IMR-90 (cell line): ENCODE measurements at regions not wholly inside any gene's neighbourhood (a gene's known extent, or its start where the extent isn't known, plus 50 kb on each side); places are given as distances from the start of the nearest gene placed in this dataset.

Source experiments
- ATAC-seq: fragments of 200-7000 bp; cut with Tn5 transposase; 2 replicates; pipeline ENCODE4 v1.9.1; 2020; ENCODE audit warnings: low read depth, mild to moderate bottlenecking, moderate library complexity
- BruUV-seq: library from RNA; stranded (reverse); fragments of 400-500 nt; replicated peaks from 2 replicates; lab custom pipeline; 2021; lab: Mats Ljungman, UMichigan
- CTCF ChIA-PET: fragments of 300-600 bp; formaldehyde crosslinking; extraction: SDS; loops from one replicate; lab custom pipeline; 2021; ENCODE audit warnings: antibody characterized with exemption; lab: Yijun Ruan, JAX
- POLR2A ChIA-PET: fragments of 300-600 bp; sonication (Branson Sonifier 250); formaldehyde crosslinking; loops from one replicate; lab custom pipeline; 2022; ENCODE audit warnings: antibody characterized with exemption; ENCODE audit not compliant: unreplicated experiment; lab: Charles Lee
- DNase-seq: peaks from one replicate; pipeline ENCODE4 v3.0.0; 2013
- H2AFZ ChIP-seq: replicated peaks from 2 replicates; pipeline ENCODE3; 2013; ENCODE audit warnings: low read length, mild to moderate bottlenecking; ENCODE audit not compliant: poor library complexity
- H2AK5ac ChIP-seq: 2 replicates; pipeline ENCODE4 v1.6.1; 2013; ENCODE audit warnings: low read depth, low read length, inconsistent platforms
- H2AK9ac ChIP-seq: replicated peaks from 2 replicates; pipeline ENCODE3; 2013; ENCODE audit warnings: mild to moderate bottlenecking, low read depth, low read length, moderate library complexity; ENCODE audit not compliant: poor library complexity
- H2BK120ac ChIP-seq: 2 replicates; pipeline ENCODE4 v1.6.1; 2013; ENCODE audit warnings: low read depth, low read length, inconsistent platforms
- H2BK15ac ChIP-seq: 3 replicates; pipeline ENCODE4 v1.6.1; 2013; ENCODE audit warnings: low read depth, low read length, inconsistent platforms
- H2BK20ac ChIP-seq: 2 replicates; pipeline ENCODE4 v1.6.1; 2013; ENCODE audit warnings: low read depth, mild to moderate bottlenecking, inconsistent platforms, low read length, moderate library complexity
- H2BK5ac ChIP-seq: 2 replicates; pipeline ENCODE4 v1.6.1; 2013; ENCODE audit warnings: mild to moderate bottlenecking, low read depth, low read length, inconsistent platforms; ENCODE audit not compliant: poor library complexity, severe bottlenecking
- H3K14ac ChIP-seq: replicated peaks from 2 replicates; pipeline ENCODE4 v1.6.1; 2013; ENCODE audit warnings: low read depth, low read length, inconsistent platforms
- H3K18ac ChIP-seq: 2 replicates; pipeline ENCODE4 v1.6.1; 2013; ENCODE audit warnings: low read depth, low read length, control low read depth
- H3K23ac ChIP-seq: 2 replicates; pipeline ENCODE4 v1.6.1; 2013; ENCODE audit warnings: low read depth, low read length, inconsistent platforms
- H3K27ac ChIP-seq: 2 replicates; pipeline ENCODE4 v1.5.1; 2013; ENCODE audit warnings: mild to moderate bottlenecking, control low read depth, low read length; ENCODE audit not compliant: insufficient read depth
- H3K27me3 ChIP-seq: 2 replicates; pipeline ENCODE4 v1.6.1; 2013; ENCODE audit warnings: low read length; ENCODE audit not compliant: control insufficient read depth, insufficient read depth
- H3K36me3 ChIP-seq: 2 replicates; pipeline ENCODE4 v1.6.1; 2013; ENCODE audit warnings: low read length, mixed read lengths; ENCODE audit not compliant: control insufficient read depth, insufficient read depth
- H3K4ac ChIP-seq: 2 replicates; pipeline ENCODE4 v1.6.1; 2013; ENCODE audit warnings: low read depth, low read length, inconsistent platforms
- H3K4me1 ChIP-seq: 2 replicates; pipeline ENCODE4 v1.6.1; 2013; ENCODE audit warnings: low read length, mixed read lengths; ENCODE audit not compliant: control insufficient read depth, insufficient read depth
- H3K4me2 ChIP-seq: 2 replicates; pipeline ENCODE4 v1.6.1; 2013; ENCODE audit warnings: low read depth, mild to moderate bottlenecking, control low read depth, low read length, moderate library complexity
- H3K4me3 ChIP-seq: 2 replicates; pipeline ENCODE4 v1.5.1; 2013; ENCODE audit warnings: low read depth, mild to moderate bottlenecking, control low read depth, low read length, moderate library complexity; ENCODE audit not compliant: insufficient read depth
- H3K56ac ChIP-seq: 2 replicates; pipeline ENCODE4 v1.6.1; 2013; ENCODE audit warnings: low read length, inconsistent platforms; ENCODE audit not compliant: insufficient read depth; ENCODE audit errors: extremely low read depth
- H3K79me1 ChIP-seq, 2 experiments: 2 replicates each; pipeline ENCODE4 v1.6.1; 2013; ENCODE audit warnings: low read length in 2 of 2, inconsistent platforms in 1 of 2, low read depth in 1 of 2
- H3K9ac ChIP-seq: 2 replicates; pipeline ENCODE4 v1.6.1; 2013; ENCODE audit warnings: low read depth, low read length, control low read depth
- H3K9me1 ChIP-seq: 2 replicates; pipeline ENCODE4 v1.6.1; 2013; ENCODE audit warnings: low read length, inconsistent platforms; ENCODE audit not compliant: insufficient read depth
- H3K9me3 ChIP-seq: 2 replicates; pipeline ENCODE4 v1.6.1; 2013; ENCODE audit warnings: low read length; ENCODE audit not compliant: control insufficient read depth, insufficient read depth
- H4K20me1 ChIP-seq: 2 replicates; pipeline ENCODE4 v1.6.1; 2013; ENCODE audit warnings: low read length, inconsistent platforms; ENCODE audit not compliant: insufficient read depth
- H4K5ac ChIP-seq: 2 replicates; pipeline ENCODE4 v1.6.1; 2013; ENCODE audit warnings: mild to moderate bottlenecking, low read depth, low read length, control low read depth
- H4K8ac ChIP-seq, 2 experiments: 2 replicates each; pipeline ENCODE4 v1.6.1; 2013; ENCODE audit warnings: low read depth in 2 of 2, low read length in 2 of 2, control low read depth in 1 of 2, inconsistent platforms in 1 of 2
- H4K91ac ChIP-seq: 2 replicates; pipeline ENCODE4 v1.6.1; 2013; ENCODE audit warnings: low read depth, low read length, inconsistent platforms; ENCODE audit not compliant: insufficient read depth
- BHLHE40 ChIP-seq: fragments of 150-350 bp; IDR thresholded peaks from 2 replicates; pipeline ENCODE4 v1.6.1; 2016; ENCODE audit warnings: mild to moderate bottlenecking, low read depth, low read length
- CTCF ChIP-seq: conservative IDR thresholded peaks from 2 replicates; pipeline ENCODE4 v1.5.1; 2012; ENCODE audit warnings: mild to moderate bottlenecking, low read depth, low read length, improper control_type of control experiment
- ELK1 ChIP-seq: fragments of 150-350 bp; IDR thresholded peaks from 2 replicates; pipeline ENCODE4 v1.6.1; 2016; ENCODE audit warnings: low read depth, mild to moderate bottlenecking, low read length, moderate library complexity, borderline replicate concordance
- FOS ChIP-seq: fragments of 150-350 bp; IDR thresholded peaks from 2 replicates; pipeline ENCODE4 v1.6.1; 2016; ENCODE audit warnings: low read depth, low read length
- MAZ ChIP-seq: IDR thresholded peaks from 2 replicates; pipeline ENCODE4 v1.6.1; 2012; ENCODE audit warnings: low read depth, mild to moderate bottlenecking, low read length, improper control_type of control experiment, moderate library complexity, borderline replicate concordance
- POLR2A ChIP-seq: IDR thresholded peaks from 2 replicates; pipeline ENCODE4 v1.6.1; 2012; ENCODE audit warnings: mild to moderate bottlenecking, low read depth, low read length
- RAD21 ChIP-seq: IDR thresholded peaks from 2 replicates; pipeline ENCODE4 v1.6.1; 2012; ENCODE audit warnings: low read length, improper control_type of control experiment
- SMC3 ChIP-seq: fragments of 150-350 bp; IDR thresholded peaks from 2 replicates; pipeline ENCODE4 v1.6.1; 2016; ENCODE audit warnings: low read depth, mild to moderate bottlenecking, antibody characterized with exemption, low read length, moderate library complexity
- WGBS, 2 experiments: methylation state at CpG; one replicate each; pipeline versions ENCODE4 v1.1.5 to v1.1.7; 2013; ENCODE audit warnings: missing lambda C conversion rate in 2 of 2; ENCODE audit not compliant: insufficient read length in 1 of 2; ENCODE audit errors: extremely low coverage in 2 of 2; 5-methylcytosine and 5-hydroxymethylcytosine counted together
- dilution Hi-C: fragments of 300-500 bp; cut with HindIII; formaldehyde crosslinking; loops from one replicate; pipeline ENCODE4 v1.14.3; 2018; ENCODE audit warnings: low sequenced_read_pairs; ENCODE audit not compliant: unreplicated experiment
- in situ Hi-C: fragments of 300-500 bp; cut with MboI; formaldehyde crosslinking; loops from 3 replicates; pipeline ENCODE4 v1.14.3; 2019; ENCODE audit warnings: low sequenced_read_pairs, inconsistent platforms, mixed read lengths
- intact Hi-C: fragments of 100-400 bp; cut with micrococcal nuclease; formaldehyde crosslinking; loops from 2 replicates; pipeline ENCODE4 v1.10.0; 2022

GRCh38 chr2:191481305-191482070, 196.4 kb upstream of the NABP1 start:
- H2BK20ac ChIP-seq = no peak overlapping the region
- no peaks in the 10 kb centered on the region for H3K79me1 ChIP-seq
- WGBS, 2 experiments = no CpG with 5 or more reads among the region's 3 CpGs
- ChIA-PET POLR2A (no interaction called here), CTCF (interaction anchor here (0.6 kb wide), 1 partner anchor 58 kb away, joined by 3 read pairs; no protein-coding TSS in a partner anchor)
- no peak overlapping the region for H4K91ac ChIP-seq
- ATAC-seq = no peak
- H3K4me3 ChIP-seq = no peak overlapping the region
- no peak overlapping the region for H4K5ac ChIP-seq
- H3K23ac ChIP-seq = no peak overlapping the region
- H3K9me3 ChIP-seq = peaks cover 4% of the 10 kb centered on the region
- H2BK120ac ChIP-seq = no peak overlapping the region
- no peaks in the 10 kb centered on the region for H3K4me1 ChIP-seq
- H3K27ac ChIP-seq = no peak overlapping the region
- no peak for DNase-seq
- no peak overlapping the region for H3K14ac ChIP-seq
- H2AK9ac ChIP-seq = no peak overlapping the region
- H3K36me3 ChIP-seq = no peaks in the 10 kb centered on the region
- TF ChIP-seq POLR2A (no peak), MAZ (no peak), CTCF (no peak), ELK1 (no peak), FOS (no peak), BHLHE40 (no peak), RAD21 (no peak), SMC3 (no peak)
- H4K8ac ChIP-seq = no peak overlapping the region
- H3K9me1 ChIP-seq = 0 out of 2 replicates have a peak, but pooled peaks cover 2% of the 10 kb centered on the region
- H3K18ac ChIP-seq = no peak overlapping the region
- in situ Hi-C loops (no loop called here), intact Hi-C loops (no loop called here), dilution Hi-C loops (no loop called here)
- no peak overlapping the region for H2BK15ac ChIP-seq
- no peak overlapping the region for H3K9ac ChIP-seq
- no peaks in the 10 kb centered on the region for H4K20me1 ChIP-seq
- no peak overlapping the region for H2AFZ ChIP-seq
- H3K4me2 ChIP-seq = no peak overlapping the region
- H2BK5ac ChIP-seq = no peak overlapping the region
- no peaks in the 10 kb centered on the region for H3K27me3 ChIP-seq
- H3K4ac ChIP-seq = no peak overlapping the region
- H2AK5ac ChIP-seq = no peak overlapping the region
- no TSS peak for BruUV-seq
- H3K56ac ChIP-seq = no peak overlapping the region
